ENCODE measurements at regions not wholly inside any gene's neighbourhood (a gene's known extent, or its start where the extent isn't known, plus 50 kb on each side); places are given as distances from the start of the nearest gene placed in this dataset.
"Not testable (repeated sequence)": the region's sequence is repeated elsewhere in the genome, so short reads cannot be mapped to it uniquely, and the experiment has no call there.

- TF ChIP-seq EZH2 (IDR thresholded peaks at IDR 0.05; ENCODE audit: insufficient read depth, poor library complexity, severe bottlenecking); EZH2phosphoT487 (IDR thresholded peaks at IDR 0.05; ENCODE audit: insufficient read depth, low read depth): not testable (repeated sequence)
Observed at GRCh38 chr6:931919-932318, 239.0 kb upstream of the EXOC2 start.

Data from GM23248 (cell line).